HCT116 (cell line): ENCODE measurements at regions not wholly inside any gene's neighbourhood (a gene's known extent, or its start where the extent isn't known, plus 50 kb on each side); places are given as distances from the start of the nearest gene placed in this dataset.
"Not testable (repeated sequence)": the region's sequence is repeated elsewhere in the genome, so short reads cannot be mapped to it uniquely, and the experiment has no call there.

ENCODE experiments used
- ATAC-seq: fragments of 200-7000 bp; cut with Tn5 transposase; 2 replicates; pipeline ENCODE4 v1.9.1; 2020; ENCODE audit warnings: mild to moderate bottlenecking, moderate library complexity
- BruUV-seq: library from RNA; stranded (reverse); fragments of 400-500 nt; replicated peaks from 2 replicates; lab custom pipeline; 2021; lab: Mats Ljungman, UMichigan
- CTCF ChIA-PET: fragments of 300-600 bp; sonication (Branson Sonifier 250); formaldehyde crosslinking; loops from one replicate; lab custom pipeline; 2021; ENCODE audit warnings: antibody characterized with exemption; lab: Charles Lee
- POLR2A ChIA-PET: fragments of 300-600, 350-600 bp; sonication (Branson Sonifier 250); formaldehyde crosslinking; loops from one replicate; lab custom pipeline; 2021; ENCODE audit warnings: antibody characterized with exemption; lab: Charles Lee
- RAD21 ChIA-PET, 2 experiments: fragments of 300-600 bp; sonication (Branson Sonifier 250); formaldehyde crosslinking; loops; one replicate each; lab custom pipeline; 2023; ENCODE audit warnings: low total read pairs in 2 of 2; ENCODE audit not compliant: uncharacterized antibody in 2 of 2, unreplicated experiment in 2 of 2, low non-redundant PET in 1 of 2; lab: Charles Lee
- DNase-seq: peaks from one replicate; pipeline ENCODE4 v3.0.0-alpha.2; 2010; ENCODE audit warnings: low read depth, low spot score
- H2AFZ ChIP-seq: fragments of 200-600 bp; shearing (Covaris generic), sonication (generic); 2 replicates; pipeline ENCODE4 v1.6.1; 2017; ENCODE audit warnings: low read depth, mixed run types, mixed read lengths, antibody characterized with exemption, low read length; ENCODE audit not compliant: poor library complexity, severe bottlenecking
- H3K27ac ChIP-seq: 2 replicates; pipeline ENCODE4 v1.5.1; 2012; ENCODE audit warnings: low read depth, low read length
- H3K27me3 ChIP-seq: fragments of 200-600 bp; sonication (generic); 2 replicates; pipeline ENCODE4 v1.6.1; 2016; ENCODE audit warnings: mixed run types, low read length, mixed read lengths; ENCODE audit not compliant: insufficient read depth
- H3K36me3 ChIP-seq, 2 experiments: fragments of 200-500 bp in 1 of 2; fragments of 200-600 bp in 1 of 2; sonication (Bioruptor generic) in 1 of 2; sonication (generic) in 1 of 2; 2 replicates each; pipeline versions ENCODE4 v1.5.1 to v1.6.1; 2014 to 2016; ENCODE audit warnings: low read length in 2 of 2, inconsistent platforms in 1 of 2, mixed read lengths in 1 of 2, mixed run types in 1 of 2; ENCODE audit not compliant: insufficient read depth in 2 of 2, control insufficient read depth in 1 of 2
- H3K4me1 ChIP-seq, 2 experiments: fragments of 200-600 bp in 1 of 2; sonication (generic) in 1 of 2; 2 replicates each; pipeline versions ENCODE4 v1.5.1 to v1.6.1; 2012 to 2017; ENCODE audit warnings: low read length in 2 of 2, inconsistent platforms in 1 of 2, mild to moderate bottlenecking in 1 of 2, mixed read lengths in 1 of 2, mixed run types in 1 of 2, moderate library complexity in 1 of 2; ENCODE audit not compliant: insufficient read depth in 2 of 2, control insufficient read depth in 1 of 2
- H3K4me2 ChIP-seq: fragments of 200-600 bp; sonication (generic); 2 replicates; pipeline ENCODE4 v1.6.1; 2017; ENCODE audit warnings: mixed run types, low read length, mixed read lengths
- H3K4me3 ChIP-seq, 2 experiments: fragments of 200-600 bp in 1 of 2; sonication (generic) in 1 of 2; replicated peaks in 1 of 2; 2 replicates each; pipeline ENCODE4 v1.5.1; 2011 to 2016; ENCODE audit warnings: low read length in 2 of 2, control low read depth in 1 of 2, low read depth in 1 of 2, mild to moderate bottlenecking in 1 of 2, mixed read lengths in 1 of 2, mixed run types in 1 of 2
- H3K79me2 ChIP-seq: fragments of 200-600 bp; sonication (generic); 2 replicates; pipeline ENCODE4 v1.6.1; 2017; ENCODE audit warnings: mild to moderate bottlenecking, mixed run types, low read length, moderate library complexity, mixed read lengths; ENCODE audit not compliant: insufficient read depth
- H3K9ac ChIP-seq: fragments of 200-600 bp; sonication (generic); 2 replicates; pipeline ENCODE4 v1.6.1; 2016; ENCODE audit warnings: low read length, mixed read lengths
- H3K9me2 ChIP-seq: fragments of 200-600 bp; sonication (generic), shearing (Covaris generic); 2 replicates; pipeline ENCODE4 v1.6.1; 2017; ENCODE audit warnings: mixed run types, mild to moderate bottlenecking, moderate library complexity; ENCODE audit not compliant: insufficient read depth
- H3K9me3 ChIP-seq, 2 experiments: fragments of 200-500 bp in 1 of 2; fragments of 200-600 bp in 1 of 2; sonication (Bioruptor generic) in 1 of 2; sonication (generic) in 1 of 2; 2 replicates each; pipeline ENCODE4 v1.6.1; 2014 to 2017; ENCODE audit warnings: low read length in 2 of 2, mixed read lengths in 2 of 2, inconsistent platforms in 1 of 2, low read depth in 1 of 2, mild to moderate bottlenecking in 1 of 2, mixed run types in 1 of 2, moderate library complexity in 1 of 2; ENCODE audit not compliant: control insufficient read depth in 1 of 2, insufficient read depth in 1 of 2
- H4K20me1 ChIP-seq: fragments of 200-600 bp; sonication (generic), shearing (Covaris generic); 2 replicates; pipeline ENCODE4 v1.6.1; 2017; ENCODE audit warnings: mixed run types, mild to moderate bottlenecking, moderate library complexity; ENCODE audit not compliant: insufficient read depth
- SIN3A ChIP-seq: IDR thresholded peaks from 2 replicates; pipeline ENCODE4 v1.6.1; 2012; ENCODE audit warnings: low read depth
- SP1 ChIP-seq: IDR thresholded peaks from 2 replicates; pipeline ENCODE4 v1.6.1; 2012; ENCODE audit warnings: low read depth
- intact Hi-C: fragments of 100-400 bp; cut with micrococcal nuclease; formaldehyde crosslinking; loops from 2 replicates; pipeline ENCODE4 v1.10.0; 2022
- TF ChIP-seq, protein P1 (sequence below): IDR thresholded peaks from 2 replicates; pipeline ENCODE4 v1.6.1; 2012; ENCODE audit warnings: low read depth

GRCh38 chr12:11545484-11546330 is 103.8 kb upstream of the ETV6 start:
- no peaks in the 10 kb centered on the region for H3K4me1 ChIP-seq
- H3K9ac ChIP-seq: no peak overlapping the region
- H2AFZ ChIP-seq: no peak overlapping the region
- POLR2A ChIA-PET: no interaction called here
- CTCF ChIA-PET: no interaction called here
- ATAC-seq (no peak), DNase-seq (no peak)
- H3K27me3 ChIP-seq: 0 out of 2 replicates have a peak, but pooled peaks cover 15% of the 10 kb centered on the region
- no peaks in the 10 kb centered on the region for H3K79me2 ChIP-seq
- H4K20me1 ChIP-seq: no peaks in the 10 kb centered on the region
- H3K9me3 ChIP-seq: no peaks in the 10 kb centered on the region
- no peaks in the 10 kb centered on the region for H3K36me3 ChIP-seq
- no TSS peak for BruUV-seq
- RAD21 ChIA-PET: no interaction called here
- TF ChIP-seq SIN3A: no peak
- TF ChIP-seq SP1: no peak
- TF ChIP-seq, protein P1, sequence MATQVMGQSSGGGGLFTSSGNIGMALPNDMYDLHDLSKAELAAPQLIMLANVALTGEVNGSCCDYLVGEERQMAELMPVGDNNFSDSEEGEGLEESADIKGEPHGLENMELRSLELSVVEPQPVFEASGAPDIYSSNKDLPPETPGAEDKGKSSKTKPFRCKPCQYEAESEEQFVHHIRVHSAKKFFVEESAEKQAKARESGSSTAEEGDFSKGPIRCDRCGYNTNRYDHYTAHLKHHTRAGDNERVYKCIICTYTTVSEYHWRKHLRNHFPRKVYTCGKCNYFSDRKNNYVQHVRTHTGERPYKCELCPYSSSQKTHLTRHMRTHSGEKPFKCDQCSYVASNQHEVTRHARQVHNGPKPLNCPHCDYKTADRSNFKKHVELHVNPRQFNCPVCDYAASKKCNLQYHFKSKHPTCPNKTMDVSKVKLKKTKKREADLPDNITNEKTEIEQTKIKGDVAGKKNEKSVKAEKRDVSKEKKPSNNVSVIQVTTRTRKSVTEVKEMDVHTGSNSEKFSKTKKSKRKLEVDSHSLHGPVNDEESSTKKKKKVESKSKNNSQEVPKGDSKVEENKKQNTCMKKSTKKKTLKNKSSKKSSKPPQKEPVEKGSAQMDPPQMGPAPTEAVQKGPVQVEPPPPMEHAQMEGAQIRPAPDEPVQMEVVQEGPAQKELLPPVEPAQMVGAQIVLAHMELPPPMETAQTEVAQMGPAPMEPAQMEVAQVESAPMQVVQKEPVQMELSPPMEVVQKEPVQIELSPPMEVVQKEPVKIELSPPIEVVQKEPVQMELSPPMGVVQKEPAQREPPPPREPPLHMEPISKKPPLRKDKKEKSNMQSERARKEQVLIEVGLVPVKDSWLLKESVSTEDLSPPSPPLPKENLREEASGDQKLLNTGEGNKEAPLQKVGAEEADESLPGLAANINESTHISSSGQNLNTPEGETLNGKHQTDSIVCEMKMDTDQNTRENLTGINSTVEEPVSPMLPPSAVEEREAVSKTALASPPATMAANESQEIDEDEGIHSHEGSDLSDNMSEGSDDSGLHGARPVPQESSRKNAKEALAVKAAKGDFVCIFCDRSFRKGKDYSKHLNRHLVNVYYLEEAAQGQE: no peak
- intact Hi-C loops: no loop called here
- no peaks in the 10 kb centered on the region for H3K9me2 ChIP-seq
- H3K4me2 ChIP-seq: no peak overlapping the region
- H3K4me3 ChIP-seq: no peak overlapping the region
- no peak overlapping the region for H3K27ac ChIP-seq

- H3K4me1 ChIP-seq, POLR2A ChIA-PET, H3K4me3 ChIP-seq, H3K79me2 ChIP-seq, H3K9me3 ChIP-seq, ATAC-seq, H4K20me1 ChIP-seq, BruUV-seq, H3K27ac ChIP-seq, H3K36me3 ChIP-seq, intact Hi-C loops, H2AFZ ChIP-seq, DNase-seq, H3K9ac ChIP-seq, H3K4me2 ChIP-seq, RAD21 ChIA-PET, CTCF ChIA-PET, H3K9me2 ChIP-seq: not testable (repeated sequence)
- 0 out of 2 replicates have a peak, but pooled peaks cover 17% of the 10 kb centered on the region for H3K27me3 ChIP-seq
Measured at GRCh38 chr12:11546582-11547270, 102.7 kb upstream of the ETV6 start.

DNA sequence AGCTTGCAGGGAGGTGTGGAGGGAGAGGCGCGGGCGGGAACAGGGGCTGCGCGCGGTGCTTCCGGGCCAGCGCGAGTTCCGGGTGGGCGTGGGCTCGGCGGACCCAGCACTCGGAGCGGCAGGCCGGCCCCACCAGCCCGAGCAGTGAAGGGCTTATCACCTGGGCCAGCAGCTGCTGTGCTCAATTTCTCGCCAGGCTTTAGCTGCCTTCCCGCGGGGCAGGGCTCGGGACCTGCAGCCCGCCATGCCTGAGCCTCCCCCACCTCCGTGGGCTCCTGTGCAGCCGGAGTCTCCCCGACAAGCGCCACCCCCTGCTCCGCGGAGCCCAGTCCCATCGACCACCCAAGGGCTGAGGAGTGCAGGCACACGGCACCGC is 102.2 kb upstream of the ETV6 start:
- CTCF ChIA-PET, H3K4me1 ChIP-seq, DNase-seq, H4K20me1 ChIP-seq, RAD21 ChIA-PET, ATAC-seq, POLR2A ChIA-PET, H3K9me2 ChIP-seq, H3K27ac ChIP-seq, BruUV-seq, H3K36me3 ChIP-seq, H3K79me2 ChIP-seq, H3K4me3 ChIP-seq, H2AFZ ChIP-seq, H3K9me3 ChIP-seq, H3K9ac ChIP-seq, H3K4me2 ChIP-seq, intact Hi-C loops: not testable (repeated sequence)
- H3K27me3 ChIP-seq: 0 out of 2 replicates have a peak, but pooled peaks cover 17% of the 10 kb centered on the region
